ENCODE measurements at regions not wholly inside any gene's neighbourhood (a gene's known extent, or its start where the extent isn't known, plus 50 kb on each side); places are given as distances from the start of the nearest gene placed in this dataset.

DNA sequence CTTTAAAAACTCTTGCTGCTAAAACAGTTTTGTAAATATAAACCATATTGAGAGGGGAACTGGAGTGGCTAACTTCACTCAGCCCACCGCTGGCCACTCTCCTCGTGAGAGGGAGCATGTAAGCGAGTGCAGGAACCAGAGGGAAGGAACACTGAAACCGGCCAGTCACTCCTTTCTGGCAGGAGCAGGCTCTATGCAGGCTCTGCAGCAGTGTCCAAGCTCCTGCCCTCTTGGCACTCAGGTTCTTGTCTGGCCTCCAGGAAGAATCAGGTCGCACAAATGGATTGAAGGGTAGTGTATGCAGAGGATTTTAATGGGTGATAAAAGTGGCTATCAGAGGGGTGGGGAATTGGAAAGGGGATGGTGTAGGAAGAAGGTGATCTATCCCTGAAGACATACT lies 157.7 kb downstream of the TMX3 start:
- Histone ChIP-seq H3K27me3 (ENCODE audit: low read depth) (no peaks in the 10 kb centered on the region), H3K4me3 (no peak overlapping the region), H3K27ac (replicated peaks) (no peak overlapping the region), H3K36me3 (no peaks in the 10 kb centered on the region), H3K9me3 (replicated peaks) (no peaks in the 10 kb centered on the region), H3K4me1 (no peaks in the 10 kb centered on the region)
- TF ChIP-seq, protein P1, sequence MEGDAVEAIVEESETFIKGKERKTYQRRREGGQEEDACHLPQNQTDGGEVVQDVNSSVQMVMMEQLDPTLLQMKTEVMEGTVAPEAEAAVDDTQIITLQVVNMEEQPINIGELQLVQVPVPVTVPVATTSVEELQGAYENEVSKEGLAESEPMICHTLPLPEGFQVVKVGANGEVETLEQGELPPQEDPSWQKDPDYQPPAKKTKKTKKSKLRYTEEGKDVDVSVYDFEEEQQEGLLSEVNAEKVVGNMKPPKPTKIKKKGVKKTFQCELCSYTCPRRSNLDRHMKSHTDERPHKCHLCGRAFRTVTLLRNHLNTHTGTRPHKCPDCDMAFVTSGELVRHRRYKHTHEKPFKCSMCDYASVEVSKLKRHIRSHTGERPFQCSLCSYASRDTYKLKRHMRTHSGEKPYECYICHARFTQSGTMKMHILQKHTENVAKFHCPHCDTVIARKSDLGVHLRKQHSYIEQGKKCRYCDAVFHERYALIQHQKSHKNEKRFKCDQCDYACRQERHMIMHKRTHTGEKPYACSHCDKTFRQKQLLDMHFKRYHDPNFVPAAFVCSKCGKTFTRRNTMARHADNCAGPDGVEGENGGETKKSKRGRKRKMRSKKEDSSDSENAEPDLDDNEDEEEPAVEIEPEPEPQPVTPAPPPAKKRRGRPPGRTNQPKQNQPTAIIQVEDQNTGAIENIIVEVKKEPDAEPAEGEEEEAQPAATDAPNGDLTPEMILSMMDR (IDR thresholded peaks at IDR 0.05; ENCODE audit: borderline replicate concordance): no peak
- intact Hi-C loops (cut with micrococcal nuclease): no loop called here
- no peak for DNase-seq

DNA sequence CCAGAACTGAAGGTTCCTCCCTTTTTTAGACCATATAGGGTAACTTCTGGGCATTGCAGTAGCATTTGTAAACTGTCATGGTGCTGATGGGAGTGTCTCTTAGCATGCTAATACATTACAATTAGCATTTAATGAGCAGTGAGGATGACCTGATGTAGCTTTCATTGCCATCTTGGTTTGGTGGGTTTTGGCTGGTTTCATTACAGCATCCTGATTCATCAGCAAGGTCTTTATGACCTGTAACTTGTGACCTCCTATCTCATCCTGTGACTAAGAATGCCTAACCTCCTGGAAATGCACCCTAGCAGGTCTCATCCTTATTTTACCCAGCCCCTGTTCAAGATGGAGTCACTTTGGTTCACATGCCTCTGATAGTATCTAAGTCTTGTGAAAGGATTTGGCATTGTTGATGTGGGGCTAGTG lies 159.0 kb downstream of the TMX3 start:
- Histone ChIP-seq H3K36me3 (no peaks in the 10 kb centered on the region), H3K27ac (replicated peaks) (no peak overlapping the region), H3K4me1 (no peaks in the 10 kb centered on the region), H3K4me3 (no peak overlapping the region), H3K27me3 (ENCODE audit: low read depth) (no peaks in the 10 kb centered on the region), H3K9me3 (replicated peaks) (no peaks in the 10 kb centered on the region)
- no peak for DNase-seq
- intact Hi-C loops (cut with micrococcal nuclease): no loop called here
- TF ChIP-seq, protein P1 (IDR thresholded peaks at IDR 0.05; ENCODE audit: borderline replicate concordance): no peak

- TF ChIP-seq, protein P1 (IDR thresholded peaks at IDR 0.05; ENCODE audit: borderline replicate concordance): no peak
- no peak for DNase-seq
- H3K36me3 ChIP-seq: no peaks in the 10 kb centered on the region
- intact Hi-C loops (cut with micrococcal nuclease): no loop called here
- no peaks in the 10 kb centered on the region for H3K27me3 ChIP-seq (ENCODE audit: low read depth)
- H3K27ac ChIP-seq (replicated peaks): no peak overlapping the region
- H3K4me3 ChIP-seq: no peak overlapping the region
- H3K9me3 ChIP-seq (replicated peaks): no peaks in the 10 kb centered on the region
- H3K4me1 ChIP-seq: no peaks in the 10 kb centered on the region
These were observed 165.7 kb downstream of the TMX3 start for GRCh38 chr18:68548904-68549870.

DNA sequence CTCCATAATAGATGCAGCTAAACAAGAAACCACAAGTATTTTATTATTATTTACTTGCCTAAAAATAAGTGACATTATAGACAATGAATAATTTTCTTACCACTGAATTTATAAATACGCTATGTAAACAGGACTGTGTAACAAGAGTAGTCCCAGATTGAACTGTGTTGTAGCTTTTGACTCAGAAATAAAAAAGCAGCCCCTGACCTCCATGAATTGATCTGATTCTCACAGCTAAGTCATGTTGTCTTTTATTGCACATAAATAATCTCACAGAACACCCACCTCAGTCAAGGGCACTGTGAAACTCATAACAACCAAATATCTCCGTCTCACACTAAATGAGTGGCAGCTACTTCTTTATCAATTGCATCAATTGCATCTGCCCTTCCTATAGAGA lies 171.6 kb downstream of the TMX3 start:
- intact Hi-C loops (cut with micrococcal nuclease): no loop called here
- Histone ChIP-seq H3K9me3 (replicated peaks) (no peaks in the 10 kb centered on the region), H3K36me3 (no peaks in the 10 kb centered on the region), H3K4me3 (no peak overlapping the region), H3K4me1 (no peaks in the 10 kb centered on the region), H3K27me3 (ENCODE audit: low read depth) (no peaks in the 10 kb centered on the region), H3K27ac (replicated peaks) (no peak overlapping the region)
- TF ChIP-seq, protein P1 (IDR thresholded peaks at IDR 0.05; ENCODE audit: borderline replicate concordance): no peak
- DNase-seq: no peak

GRCh38 chr18:68542846-68543245 lies 172.1 kb downstream of the TMX3 start:
- no peaks in the 10 kb centered on the region for H3K36me3 ChIP-seq
- no peak for DNase-seq
- no peak overlapping the region for H3K4me3 ChIP-seq
- H3K4me1 ChIP-seq: no peaks in the 10 kb centered on the region
- H3K27me3 ChIP-seq (ENCODE audit: low read depth): no peaks in the 10 kb centered on the region
- TF ChIP-seq, protein P1 (IDR thresholded peaks at IDR 0.05; ENCODE audit: borderline replicate concordance): no peak
- intact Hi-C loops (cut with micrococcal nuclease): no loop called here
- no peak overlapping the region for H3K27ac ChIP-seq (replicated peaks)
- H3K9me3 ChIP-seq (replicated peaks): no peaks in the 10 kb centered on the region
